GM18502 (cell line): ENCODE measurements at regions not wholly inside any gene's neighbourhood (a gene's known extent, or its start where the extent isn't known, plus 50 kb on each side); places are given as distances from the start of the nearest gene placed in this dataset.
"Not testable (repeated sequence)": the region's sequence is repeated elsewhere in the genome, so short reads cannot be mapped to it uniquely, and the experiment has no call there.

Source experiments
- ATAC-seq: cut with Tn5 transposase; IDR thresholded peaks from one replicate; pipeline ENCODE4 v1.9.1; 2021; ENCODE audit warnings: mild to moderate bottlenecking; ENCODE audit not compliant: unreplicated experiment, poor library complexity

GRCh38 chr3:35262406-35262805, 376.9 kb upstream of the ARPP21 start:
- no peak for ATAC-seq

GRCh38 chr3:35263477-35263876, 375.8 kb upstream of the ARPP21 start:
- ATAC-seq = no peak

- ATAC-seq = not testable (repeated sequence)
These were observed 373.3 kb upstream of the ARPP21 start for GRCh38 chr3:35266065-35266464.

- no peak for ATAC-seq
These were observed 363.6 kb upstream of the ARPP21 start for GRCh38 chr3:35275768-35276167.

- no peak for ATAC-seq
These were observed 362.8 kb upstream of the ARPP21 start for GRCh38 chr3:35276568-35276967.

GRCh38 chr3:35291471-35292236, 347.7 kb upstream of the ARPP21 start:
- no peak for ATAC-seq

GRCh38 chr3:35292568-35292967, 346.8 kb upstream of the ARPP21 start:
- ATAC-seq = no peak

- ATAC-seq = no peak
These were observed 343.4 kb upstream of the ARPP21 start for GRCh38 chr3:35295906-35296305.

- ATAC-seq = no peak
These were observed 342.8 kb upstream of the ARPP21 start for GRCh38 chr3:35296533-35296932.

GRCh38 chr3:35296944-35297343, 342.4 kb upstream of the ARPP21 start:
- not testable (repeated sequence) for ATAC-seq

- ATAC-seq = no peak
These were observed 333.9 kb upstream of the ARPP21 start for GRCh38 chr3:35305406-35305805.

- ATAC-seq = no peak
These were observed 332.0 kb upstream of the ARPP21 start for GRCh38 chr3:35307296-35307695.

GRCh38 chr3:35316841-35317240, 322.5 kb upstream of the ARPP21 start:
- not testable (repeated sequence) for ATAC-seq

- no peak for ATAC-seq
These were observed 318.5 kb upstream of the ARPP21 start for GRCh38 chr3:35320646-35321407.

GRCh38 chr3:35322070-35322469, 317.3 kb upstream of the ARPP21 start:
- no peak for ATAC-seq

- no peak for ATAC-seq
These were observed 303.6 kb upstream of the ARPP21 start for GRCh38 chr3:35335703-35336102.

GRCh38 chr3:35336601-35337000, 302.7 kb upstream of the ARPP21 start:
- ATAC-seq = no peak

GRCh38 chr3:35338186-35338585, 301.1 kb upstream of the ARPP21 start:
- no peak for ATAC-seq

GRCh38 chr3:35380196-35380595, 259.1 kb upstream of the ARPP21 start:
- no peak for ATAC-seq

- no peak for ATAC-seq
These were observed 256.1 kb upstream of the ARPP21 start for GRCh38 chr3:35383216-35383615.

GRCh38 chr3:35383719-35384555, 255.4 kb upstream of the ARPP21 start:
- no peak for ATAC-seq
